SIG-M5 (cell line): ENCODE measurements at regions not wholly inside any gene's neighbourhood (a gene's known extent, or its start where the extent isn't known, plus 50 kb on each side); places are given as distances from the start of the nearest gene placed in this dataset.

Source experiments
- DNase-seq: peaks from one replicate; lab custom pipeline; 2025; lab: John Stamatoyannopoulos, UW

DNA sequence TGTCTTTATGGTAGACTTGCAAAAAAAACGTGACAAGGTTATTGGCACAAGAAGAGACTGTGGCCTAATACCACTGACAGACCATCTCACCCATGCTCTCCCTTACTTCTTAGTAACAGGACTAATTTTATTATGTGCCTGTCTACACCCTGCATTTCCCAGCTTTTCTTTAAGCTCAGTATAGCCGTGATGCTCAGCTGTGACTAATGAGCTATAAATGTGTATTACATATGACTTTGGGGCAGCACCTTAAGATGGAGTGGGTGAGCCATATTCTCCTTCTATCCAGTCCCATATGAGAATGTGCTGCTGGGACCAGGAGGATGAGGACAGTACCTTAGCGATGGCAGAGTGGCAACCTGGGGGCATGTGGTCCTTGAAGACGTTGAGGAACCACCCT, 293.5 kb downstream of the RNF144A start:
- no peak for DNase-seq

- no peak for DNase-seq
These were observed 308.6 kb downstream of the RNF144A start for GRCh38 chr2:7225848-7226247.

DNA sequence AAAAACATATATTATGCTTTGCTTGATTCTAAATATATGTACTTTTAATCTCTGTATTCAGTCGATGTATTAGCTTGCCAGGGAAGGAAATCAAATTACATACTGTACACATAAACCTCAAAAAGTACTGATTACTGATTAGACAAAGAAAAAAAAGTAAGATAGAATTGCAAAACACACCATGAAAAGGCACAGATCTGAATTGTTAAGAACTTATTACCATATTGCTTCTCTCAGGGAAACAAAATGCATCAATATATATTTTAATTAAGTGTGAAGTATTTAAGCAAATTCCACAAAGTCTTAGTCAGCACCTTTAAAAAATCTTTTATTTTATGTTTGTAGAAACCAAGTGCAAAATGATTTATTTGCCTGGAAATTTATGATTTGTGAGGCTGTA, 309.3 kb downstream of the RNF144A start:
- no peak for DNase-seq

- no peak for DNase-seq
These were observed 315.9 kb downstream of the RNF144A start for GRCh38 chr2:7233126-7233525.

GRCh38 chr2:7237466-7237865, 320.3 kb downstream of the RNF144A start:
- no peak for DNase-seq

DNA sequence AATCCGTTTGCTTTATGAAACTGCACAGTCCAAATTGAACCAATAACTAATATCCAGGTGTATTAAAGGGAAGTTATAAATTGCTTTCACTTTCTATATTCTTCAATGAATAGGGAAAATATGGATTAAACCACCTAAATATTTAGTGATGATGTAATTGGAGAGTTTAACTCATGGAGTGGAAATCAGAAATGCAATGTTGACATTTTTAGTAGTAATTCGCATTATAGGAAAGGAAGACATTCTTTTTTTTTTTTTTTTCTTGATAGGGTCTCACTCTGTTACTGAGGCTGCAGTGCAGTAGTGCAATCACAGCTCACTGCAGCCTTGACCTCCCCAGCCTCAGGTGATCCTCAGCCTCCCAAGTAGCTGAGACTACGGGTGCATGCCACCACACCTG, 321.9 kb downstream of the RNF144A start:
- no peak for DNase-seq

DNA sequence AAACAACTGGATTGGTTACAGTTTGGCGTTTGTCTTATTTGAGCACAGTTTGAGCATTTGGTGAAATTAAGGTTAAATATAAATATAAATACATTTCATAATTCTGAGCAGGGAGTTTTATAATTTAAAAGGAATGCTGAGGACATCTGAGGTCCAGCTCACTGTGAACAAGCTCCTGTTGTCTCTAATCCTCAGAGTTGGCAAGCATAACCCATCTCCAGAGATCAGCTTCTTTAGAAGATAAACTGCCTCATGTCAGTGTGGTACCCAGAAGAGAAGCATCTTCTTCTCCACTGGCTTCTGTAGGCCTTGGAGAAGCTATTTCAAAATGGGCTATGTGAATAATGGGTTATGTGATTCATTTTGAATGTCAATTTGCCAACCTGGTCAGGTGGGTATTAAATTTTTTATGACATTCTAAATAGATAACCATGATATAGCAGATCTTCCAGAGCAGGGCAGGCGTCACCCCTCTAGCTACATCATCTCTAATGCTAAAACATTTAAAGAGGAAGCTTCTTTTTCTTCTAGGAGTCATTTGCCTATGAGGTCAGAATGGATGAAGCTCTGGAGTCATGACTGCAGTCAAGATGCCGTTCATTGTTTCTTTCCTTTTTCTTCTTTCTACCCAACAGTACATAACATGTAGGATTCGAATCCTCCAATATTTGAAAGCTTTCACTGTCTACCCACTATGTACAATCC, 324.0 kb downstream of the RNF144A start:
- DNase-seq = no peak

DNA sequence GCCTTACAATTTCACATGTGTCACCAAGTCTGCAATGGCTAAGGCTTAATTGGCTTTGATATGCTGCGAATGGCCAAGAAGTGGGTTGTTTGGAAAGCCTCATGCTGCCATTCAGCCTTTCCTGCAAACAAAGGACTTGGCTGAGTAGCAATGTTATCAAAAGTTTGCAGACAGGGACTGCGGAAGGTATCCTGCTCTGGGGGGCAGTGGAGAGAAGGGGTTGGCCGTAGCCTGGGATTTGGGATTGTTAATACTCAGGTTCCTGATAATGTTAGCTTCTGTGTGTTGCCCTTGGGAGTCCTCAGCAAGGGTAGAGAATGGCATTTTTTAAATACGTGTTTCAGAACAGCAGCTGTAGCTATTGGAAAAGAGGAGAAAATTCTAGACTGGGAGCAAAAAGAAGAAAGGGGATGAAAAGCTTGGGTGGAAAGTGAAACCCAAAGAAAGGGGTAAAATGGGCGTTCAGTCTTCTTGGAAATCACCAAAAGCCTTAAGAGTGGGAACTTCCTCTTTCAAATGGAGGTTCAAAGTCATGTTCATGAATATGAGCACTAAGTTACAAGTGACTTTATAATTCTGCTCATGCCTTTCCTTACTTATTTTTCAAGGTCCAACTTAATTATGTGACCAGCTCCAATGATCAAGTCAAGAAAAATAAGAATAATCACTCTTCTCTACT, 325.1 kb downstream of the RNF144A start:
- no peak for DNase-seq

GRCh38 chr2:7243276-7243675, 326.1 kb downstream of the RNF144A start:
- DNase-seq = no peak

DNA sequence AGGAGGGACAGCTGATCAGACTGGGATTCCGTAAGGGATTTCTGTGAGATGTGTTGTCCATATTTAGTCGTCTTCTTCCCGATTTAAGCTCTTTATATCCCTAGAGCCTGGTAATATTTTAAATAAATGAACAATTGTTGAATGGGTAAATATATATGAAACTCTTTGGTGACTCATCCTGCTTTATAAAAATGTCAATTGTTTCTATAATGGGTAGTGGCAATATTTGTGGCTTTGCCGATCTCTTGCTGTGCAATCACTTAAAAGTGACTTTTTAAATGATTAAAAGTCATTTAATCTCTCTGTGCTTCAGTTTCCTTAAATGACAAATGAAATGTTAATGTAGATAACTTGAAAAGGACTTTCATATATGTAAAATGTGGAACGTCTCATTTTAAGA, 339.2 kb downstream of the RNF144A start:
- no peak for DNase-seq

GRCh38 chr2:7262727-7263126, 345.5 kb downstream of the RNF144A start:
- no peak for DNase-seq

GRCh38 chr2:7264791-7265190, 347.6 kb downstream of the RNF144A start:
- no peak for DNase-seq

GRCh38 chr2:7265286-7265685, 348.1 kb downstream of the RNF144A start:
- no peak for DNase-seq

- DNase-seq = no peak
These were observed 352.0 kb downstream of the RNF144A start for GRCh38 chr2:7269106-7269643.

GRCh38 chr2:7270011-7270431, 352.8 kb downstream of the RNF144A start:
- no peak for DNase-seq

DNA sequence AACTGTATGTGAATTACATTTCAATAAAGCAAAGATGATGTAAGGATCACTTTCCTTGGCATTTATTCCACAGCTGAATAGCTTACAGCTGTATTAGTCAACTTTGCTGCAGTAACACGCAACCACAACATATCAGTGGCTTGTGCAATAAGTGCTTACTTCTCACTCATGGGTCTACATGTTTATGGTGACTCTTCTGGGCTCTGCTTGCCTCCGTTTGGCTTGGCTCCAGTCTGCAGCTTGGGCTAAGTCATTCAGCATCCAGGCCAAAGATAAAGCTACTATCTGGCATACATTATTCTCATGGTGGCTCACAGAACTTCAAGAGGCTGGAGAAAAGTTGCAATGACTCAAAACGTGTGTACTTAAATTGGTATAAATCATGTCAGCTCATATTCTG, 355.0 kb downstream of the RNF144A start:
- DNase-seq = no peak

DNA sequence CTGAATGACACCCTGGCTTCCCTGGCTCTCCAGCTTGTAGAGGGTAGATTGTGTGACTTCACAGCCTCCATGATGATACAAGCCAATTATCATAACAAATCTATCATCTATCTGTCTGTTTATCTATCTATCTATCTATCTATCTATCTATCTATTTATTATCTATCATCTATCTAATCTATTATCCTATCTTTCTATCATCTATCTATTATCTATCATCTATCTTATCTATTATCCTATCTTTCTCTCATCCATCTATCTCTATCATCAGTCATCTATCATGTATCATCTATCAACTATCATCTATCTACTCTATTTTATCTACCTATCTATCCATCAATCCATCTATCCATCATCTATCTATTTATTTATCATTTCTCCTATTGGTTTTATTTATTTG, 361.8 kb downstream of the RNF144A start:
- no peak for DNase-seq

DNA sequence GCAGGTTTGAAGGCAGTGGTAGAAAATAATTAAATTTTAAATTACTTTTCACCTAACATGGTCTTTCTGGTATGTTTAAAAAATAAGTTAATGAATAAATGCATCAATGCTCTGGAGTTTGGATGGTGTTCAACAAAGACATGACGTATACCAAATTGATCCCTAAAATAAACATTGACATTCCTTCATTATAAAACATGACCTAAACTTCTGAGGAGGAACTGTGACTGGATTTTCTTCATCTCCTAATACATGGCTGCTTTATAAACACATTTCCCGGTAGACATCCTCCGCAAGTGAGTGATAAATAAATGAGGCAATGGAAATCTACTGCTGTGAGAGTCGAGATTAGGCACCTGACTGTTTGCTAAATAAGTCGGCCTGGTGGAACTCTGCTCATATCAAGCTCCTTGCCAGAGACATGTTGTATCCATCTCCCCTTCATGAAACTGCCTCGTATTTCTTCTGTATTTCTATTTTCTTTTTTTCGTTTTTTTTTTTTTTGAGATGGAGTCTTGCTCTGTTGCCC, 362.3 kb downstream of the RNF144A start:
- DNase-seq = no peak

DNA sequence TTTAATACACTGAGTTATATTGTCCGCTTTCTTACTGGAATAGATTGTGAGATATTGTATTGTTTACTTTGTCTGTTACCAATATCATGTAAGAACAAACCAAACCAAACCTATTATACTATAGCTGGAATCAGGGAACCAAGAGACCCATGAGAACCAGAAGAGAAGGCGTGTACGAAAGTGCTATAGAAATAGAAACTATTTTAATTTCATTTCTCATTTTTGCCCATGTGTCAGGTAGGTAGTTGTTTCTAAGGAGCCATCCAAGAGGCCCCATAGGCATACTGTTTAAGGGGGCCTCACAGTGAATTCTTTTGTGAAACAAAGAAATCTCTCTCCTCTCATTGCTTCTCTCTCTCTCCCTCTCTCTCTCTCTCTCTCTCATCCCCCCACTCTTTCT, 363.6 kb downstream of the RNF144A start:
- DNase-seq = no peak

GRCh38 chr2:7281231-7282201, 364.3 kb downstream of the RNF144A start:
- no peak for DNase-seq

DNA sequence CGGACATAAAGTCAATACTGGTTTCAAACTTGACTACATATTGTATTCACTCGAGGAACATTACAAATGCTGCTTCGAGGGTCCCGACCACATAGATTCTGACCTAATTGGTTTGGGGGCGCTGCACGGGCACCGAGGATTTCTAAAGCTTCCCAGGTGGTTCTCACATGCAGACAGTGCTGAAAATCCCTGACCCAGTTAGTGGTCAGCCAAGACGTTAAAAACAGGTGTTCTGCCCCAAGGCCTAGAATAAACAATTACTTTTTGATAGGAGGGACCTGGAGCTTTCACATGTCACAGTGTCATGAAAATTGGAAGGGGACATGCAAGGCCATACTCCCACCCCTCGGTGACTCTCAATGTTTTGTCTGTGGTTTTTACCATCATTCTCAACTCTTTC, 368.9 kb downstream of the RNF144A start:
- no peak for DNase-seq

DNA sequence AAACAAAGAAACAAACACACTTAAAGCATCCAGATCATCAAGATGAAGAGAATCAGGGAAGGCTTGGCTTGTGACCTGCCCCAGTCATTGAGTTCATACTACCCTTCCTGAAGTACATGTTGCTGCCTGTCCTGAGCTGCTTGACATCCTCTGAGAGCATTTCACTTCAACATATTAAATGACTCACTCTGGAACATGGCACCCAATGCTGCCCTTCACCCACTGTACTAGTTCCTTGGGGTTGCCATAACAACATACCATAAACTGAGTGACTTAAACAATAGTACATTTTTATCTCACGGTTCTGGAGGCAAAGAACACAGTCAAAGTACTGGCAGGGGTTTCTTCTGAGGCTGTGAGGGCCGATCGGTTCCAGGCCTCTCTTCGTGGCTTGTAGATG, 371.3 kb downstream of the RNF144A start:
- no peak for DNase-seq
